ENCODE measurements at regions not wholly inside any gene's neighbourhood (a gene's known extent, or its start where the extent isn't known, plus 50 kb on each side); places are given as distances from the start of the nearest gene placed in this dataset.

GRCh38 chr1:115400426-115400825, 62.4 kb upstream of the NGF start:
- H3K4me3 Mint-ChIP-seq = no peak overlapping the region

GRCh38 chr1:115398745-115399144, 60.7 kb upstream of the NGF start:
- H3K4me1 Mint-ChIP-seq = no peaks in the 10 kb centered on the region
- peaks cover 3% of the 10 kb centered on the region for H3K27me3 Mint-ChIP-seq

More at GRCh38 chr1:115400426-115400825, 62.4 kb upstream of the NGF start:
- H3K36me3 Mint-ChIP-seq (ENCODE audit: low read depth) = no peaks in the 10 kb centered on the region
- DNase-seq = no peak
- no peaks in the 10 kb centered on the region for H3K9me3 Mint-ChIP-seq
- H3K4me1 Mint-ChIP-seq = no peaks in the 10 kb centered on the region
- intact Hi-C loops (cut with micrococcal nuclease) = no loop called here
- peaks cover 3% of the 10 kb centered on the region for H3K27me3 Mint-ChIP-seq
- H3K27ac Mint-ChIP-seq = no peak overlapping the region

More at GRCh38 chr1:115398745-115399144, 60.7 kb upstream of the NGF start:
- Mint-ChIP-seq H3K4me3 (no peak overlapping the region), H3K36me3 (ENCODE audit: low read depth) (no peaks in the 10 kb centered on the region), H3K9me3 (no peaks in the 10 kb centered on the region), H3K27ac (no peak overlapping the region)
- no peak for DNase-seq
- intact Hi-C loops (cut with micrococcal nuclease) = no loop called here
